ENCODE measurements at regions not wholly inside any gene's neighbourhood (a gene's known extent, or its start where the extent isn't known, plus 50 kb on each side); places are given as distances from the start of the nearest gene placed in this dataset.

GRCh38 chr11:91310085-91310484 lies 914.5 kb upstream of the FAT3 start:
- TF ChIP-seq EZH2phosphoT487 (IDR thresholded peaks at IDR 0.05; ENCODE audit: borderline replicate concordance, low read length) (no peak), CTCF (conservative IDR thresholded peaks at IDR 0.05; ENCODE audit: low read depth, low read length) (no peak), EZH2 (IDR thresholded peaks at IDR 0.05; ENCODE audit: low read length, unreplicated experiment) (no peak)
